H9 (cell line): ENCODE measurements at regions not wholly inside any gene's neighbourhood (a gene's known extent, or its start where the extent isn't known, plus 50 kb on each side); places are given as distances from the start of the nearest gene placed in this dataset.

ENCODE experiments used
- DNase-seq: peaks from one replicate; pipeline ENCODE4 v3.0.0-alpha.2; 2017
- H2AFZ ChIP-seq: one replicate; pipeline ENCODE4 v1.6.1; 2013; ENCODE audit warnings: mild to moderate bottlenecking, low read length, control low read depth, moderate library complexity
- H2AK5ac ChIP-seq: 2 replicates; pipeline ENCODE4 v1.6.1; 2013; ENCODE audit warnings: low read length, control low read depth, mixed read lengths; ENCODE audit not compliant: insufficient read length
- H2BK120ac ChIP-seq: one replicate; pipeline ENCODE4 v1.6.1; 2013; ENCODE audit warnings: low read depth, mild to moderate bottlenecking, low read length, control low read depth, inconsistent platforms; ENCODE audit not compliant: poor library complexity, severe bottlenecking
- H2BK12ac ChIP-seq: 2 replicates; pipeline ENCODE4 v1.6.1; 2013; ENCODE audit warnings: low read length, control low read depth, mixed read lengths, low read depth; ENCODE audit not compliant: insufficient read length
- H2BK15ac ChIP-seq: 2 replicates; pipeline ENCODE4 v1.6.1; 2013; ENCODE audit warnings: low read depth, low read length, control low read depth
- H2BK20ac ChIP-seq: one replicate; pipeline ENCODE4 v1.6.1; 2013; ENCODE audit warnings: low read depth, mild to moderate bottlenecking, low read length, control low read depth, inconsistent platforms; ENCODE audit not compliant: poor library complexity, severe bottlenecking
- H2BK5ac ChIP-seq: 2 replicates; pipeline ENCODE4 v1.6.1; 2013; ENCODE audit warnings: low read length, control low read depth, mixed read lengths; ENCODE audit not compliant: insufficient read length
- H3K14ac ChIP-seq: 2 replicates; pipeline ENCODE4 v1.6.1; 2013; ENCODE audit warnings: low read length, control low read depth; ENCODE audit not compliant: insufficient read depth
- H3K18ac ChIP-seq: 2 replicates; pipeline ENCODE4 v1.6.1; 2013; ENCODE audit warnings: low read depth, mild to moderate bottlenecking, mixed read lengths, low read length, control low read depth; ENCODE audit not compliant: insufficient read length
- H3K23ac ChIP-seq: 2 replicates; pipeline ENCODE4 v1.6.1; 2013; ENCODE audit warnings: low read length, control low read depth, mixed read lengths, low read depth; ENCODE audit not compliant: insufficient read length
- H3K23me2 ChIP-seq: 2 replicates; pipeline ENCODE4 v1.6.1; 2013; ENCODE audit warnings: low read depth, mild to moderate bottlenecking, mixed read lengths, low read length, control low read depth; ENCODE audit not compliant: insufficient read length, poor library complexity, severe bottlenecking
- H3K27ac ChIP-seq: 2 replicates; pipeline ENCODE4 v1.5.1; 2013; ENCODE audit warnings: low read length, control low read depth, mixed read lengths, low read depth; ENCODE audit not compliant: insufficient read length
- H3K27me3 ChIP-seq: 2 replicates; pipeline ENCODE4 v1.6.1; 2013; ENCODE audit warnings: low read length, control low read depth, inconsistent platforms; ENCODE audit not compliant: insufficient read depth
- H3K4ac ChIP-seq: 2 replicates; pipeline ENCODE4 v1.6.1; 2013; ENCODE audit warnings: low read depth, mild to moderate bottlenecking, control low read depth, inconsistent platforms, low read length, moderate library complexity
- H3K4me1 ChIP-seq: 2 replicates; pipeline ENCODE4 v1.6.1; 2013; ENCODE audit warnings: low read length, control low read depth, inconsistent platforms; ENCODE audit not compliant: insufficient read depth
- H3K4me2 ChIP-seq: 2 replicates; pipeline ENCODE4 v1.6.1; 2013; ENCODE audit warnings: low read length, control low read depth, mixed read lengths; ENCODE audit not compliant: insufficient read length, insufficient read depth
- H3K56ac ChIP-seq: 2 replicates; pipeline ENCODE4 v1.6.1; 2013; ENCODE audit warnings: low read depth, mild to moderate bottlenecking, mixed read lengths, low read length, control low read depth; ENCODE audit not compliant: insufficient read length
- H3K79me1 ChIP-seq: 2 replicates; pipeline ENCODE4 v1.6.1; 2013; ENCODE audit warnings: low read depth, mild to moderate bottlenecking, moderate library complexity, low read length, control low read depth, inconsistent platforms; ENCODE audit not compliant: insufficient read depth, poor library complexity, severe bottlenecking
- H3K79me2 ChIP-seq: 2 replicates; pipeline ENCODE4 v1.6.1; 2013; ENCODE audit warnings: low read length, control low read depth, inconsistent platforms; ENCODE audit not compliant: insufficient read depth
- H3K9ac ChIP-seq: 2 replicates; pipeline ENCODE4 v1.6.1; 2013; ENCODE audit warnings: low read length, control low read depth, mixed read lengths; ENCODE audit not compliant: insufficient read length; ENCODE audit errors: extremely low read depth
- H3K9me3 ChIP-seq: one replicate; pipeline ENCODE4 v1.6.1; 2013; ENCODE audit warnings: low read depth, low read length, inconsistent platforms; ENCODE audit not compliant: control insufficient read depth
- H3T11ph ChIP-seq: one replicate; pipeline ENCODE4 v1.6.1; 2013; ENCODE audit warnings: mild to moderate bottlenecking, low read length, control low read depth, inconsistent platforms
- H4K20me1 ChIP-seq: one replicate; pipeline ENCODE4 v1.6.1; 2013; ENCODE audit not compliant: control insufficient read depth, insufficient read length, insufficient read depth
- H4K5ac ChIP-seq: 2 replicates; pipeline ENCODE4 v1.6.1; 2013; ENCODE audit warnings: low read depth, mild to moderate bottlenecking, mixed read lengths, low read length, control low read depth; ENCODE audit not compliant: insufficient read length
- H4K8ac ChIP-seq: replicated peaks from 2 replicates; pipeline ENCODE4 v1.6.1; 2013; ENCODE audit warnings: low read length, control low read depth, mixed read lengths, low read depth; ENCODE audit not compliant: insufficient read length
- H4K91ac ChIP-seq: 2 replicates; pipeline ENCODE4 v1.6.1; 2013; ENCODE audit warnings: low read depth, mild to moderate bottlenecking, moderate library complexity, mixed read lengths, low read length, control low read depth; ENCODE audit not compliant: insufficient read length
- H3K27ac Mint-ChIP-seq, 3 experiments: 2 replicates in 2 of 3; 3 replicates in 1 of 3; pipeline ENCODE4 v1.8.0; 2020 to 2021; ENCODE audit warnings: mixed read lengths in 3 of 3, mild to moderate bottlenecking in 1 of 3, moderate library complexity in 1 of 3
- H3K27me3 Mint-ChIP-seq: 2 replicates; pipeline ENCODE4 v1.8.0; 2021; ENCODE audit warnings: low read depth, mild to moderate bottlenecking, moderate library complexity, mixed read lengths
- H3K36me3 Mint-ChIP-seq, 3 experiments: 2 replicates in 2 of 3; 3 replicates in 1 of 3; pipeline ENCODE4 v1.8.0; 2020 to 2021; ENCODE audit warnings: low read depth in 3 of 3, mixed read lengths in 3 of 3; ENCODE audit not compliant: insufficient read depth in 1 of 3
- H3K4me1 Mint-ChIP-seq, 2 experiments: 2 replicates each; pipeline ENCODE4 v1.8.0; 2020; ENCODE audit warnings: mixed read lengths in 2 of 2
- H3K4me3 Mint-ChIP-seq, 2 experiments: 2 replicates in 1 of 2; 3 replicates in 1 of 2; pipeline ENCODE4 v1.8.0; 2020 to 2021; ENCODE audit warnings: mild to moderate bottlenecking in 2 of 2, mixed read lengths in 2 of 2, moderate library complexity in 1 of 2
- H3K9me3 Mint-ChIP-seq, 2 experiments: 2 replicates in 1 of 2; 3 replicates in 1 of 2; pipeline ENCODE4 v1.8.0; 2020; ENCODE audit warnings: mild to moderate bottlenecking in 2 of 2, mixed read lengths in 2 of 2, moderate library complexity in 1 of 2
- WGBS: extraction: QIAGEN DNeasy Blood & Tissue Kit; methylation state at CpG from one replicate; pipeline ENCODE4 v1.1.7; 2013; ENCODE audit warnings: missing lambda C conversion rate, low lambda C conversion rate, mixed read lengths; ENCODE audit not compliant: insufficient read length; ENCODE audit errors: extremely low coverage; 5-methylcytosine and 5-hydroxymethylcytosine counted together
- TF ChIP-seq, protein P1 (sequence below): fragments of 200-600 bp; sonication (generic); conservative IDR thresholded peaks from 3 replicates; pipeline ENCODE4 v1.8.0; 2021; ENCODE audit warnings: antibody characterized with exemption, mild to moderate bottlenecking

DNA sequence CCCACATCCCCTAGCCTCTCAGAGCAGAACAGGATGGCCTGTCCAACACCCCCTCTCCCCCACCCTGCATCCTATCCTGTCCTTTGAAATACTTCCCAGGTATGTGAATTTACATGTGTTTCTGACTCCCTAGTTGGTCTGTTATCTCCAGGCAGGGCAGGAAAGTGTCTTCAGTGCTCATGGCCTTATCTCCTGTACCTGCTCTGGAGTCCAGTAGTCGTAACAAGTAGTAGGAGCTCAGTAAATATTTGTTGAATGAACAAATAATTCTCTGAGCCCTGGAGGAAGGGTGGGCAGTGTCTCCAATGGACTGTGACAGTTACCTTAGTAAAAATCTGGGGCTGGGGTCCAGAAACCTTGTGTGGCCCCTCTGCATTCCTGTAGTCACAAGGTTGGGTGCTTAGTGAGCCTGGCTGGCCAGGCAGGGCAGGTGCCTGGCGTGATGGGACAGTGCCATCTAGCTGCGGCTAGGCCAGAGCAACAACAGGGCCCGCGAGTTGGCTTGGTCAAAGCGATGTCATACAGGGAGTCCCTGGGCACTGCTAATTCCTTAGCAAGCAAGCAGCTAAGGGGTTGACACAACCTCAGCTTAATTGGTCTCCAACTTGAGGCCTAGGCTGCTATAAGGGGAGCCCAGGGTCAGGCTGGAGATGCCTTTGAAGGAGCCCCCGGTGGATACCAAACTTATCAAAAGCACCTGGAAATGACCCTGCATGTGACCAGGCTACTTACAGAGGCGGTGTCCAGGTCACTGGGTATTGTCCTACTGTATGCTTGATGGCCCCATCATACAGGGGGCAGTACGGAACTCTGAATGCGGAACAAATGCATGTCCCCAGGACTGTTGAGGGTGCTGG, 89.0 kb upstream of the PPM1J start:
- Histone ChIP-seq H3K27me3 (no peaks in the 10 kb centered on the region), H3K9ac (no peak overlapping the region), H2BK12ac (no peak overlapping the region), H2BK20ac (no peak overlapping the region), H2BK15ac (no peak overlapping the region), H3K79me2 (no peaks in the 10 kb centered on the region), H4K20me1 (no peaks in the 10 kb centered on the region), H3K4ac (no peak overlapping the region), H3K27ac (no peak overlapping the region), H3K4me2 (no peak overlapping the region), H4K8ac (no peak overlapping the region), H3K4me1 (peaks cover 3% of the 10 kb centered on the region; the same call in 1 of the 2 replicates), H3K23me2 (no peaks in the 10 kb centered on the region), H2BK120ac (no peak overlapping the region), H3K9me3 (no peaks in the 10 kb centered on the region), H4K91ac (no peak overlapping the region), H3K56ac (no peak overlapping the region), H2BK5ac (no peak overlapping the region), H2AFZ (no peak overlapping the region), H3T11ph (no peak overlapping the region), H3K23ac (no peak overlapping the region), H3K14ac (no peak overlapping the region), H3K18ac (no peak overlapping the region), H2AK5ac (no peak overlapping the region), H4K5ac (no peak overlapping the region), H3K79me1 (no peaks in the 10 kb centered on the region)
- no peak overlapping the region for H3K4me3 Mint-ChIP-seq
- no peaks in the 10 kb centered on the region for H3K9me3 Mint-ChIP-seq
- H3K27ac Mint-ChIP-seq: peak overlapping the region in 1 of 3 experiments; percentile 91; a peak in 2 of 7 replicates
- H3K36me3 Mint-ChIP-seq: peaks cover 0 to 2% (median 0%) of the 10 kb centered on the region in 3 experiments; a peak in 1 of 7 replicates
- peaks cover 3% of the 10 kb centered on the region; the same call in 1 of the 2 replicates for H3K27me3 Mint-ChIP-seq
- no CpG with 5 or more reads among the region's 10 CpGs for WGBS
- peaks cover 31 to 39% of the 10 kb centered on the region in 2 experiments for H3K4me1 Mint-ChIP-seq
- DNase-seq: peak; percentile 87
- TF ChIP-seq, protein P1, sequence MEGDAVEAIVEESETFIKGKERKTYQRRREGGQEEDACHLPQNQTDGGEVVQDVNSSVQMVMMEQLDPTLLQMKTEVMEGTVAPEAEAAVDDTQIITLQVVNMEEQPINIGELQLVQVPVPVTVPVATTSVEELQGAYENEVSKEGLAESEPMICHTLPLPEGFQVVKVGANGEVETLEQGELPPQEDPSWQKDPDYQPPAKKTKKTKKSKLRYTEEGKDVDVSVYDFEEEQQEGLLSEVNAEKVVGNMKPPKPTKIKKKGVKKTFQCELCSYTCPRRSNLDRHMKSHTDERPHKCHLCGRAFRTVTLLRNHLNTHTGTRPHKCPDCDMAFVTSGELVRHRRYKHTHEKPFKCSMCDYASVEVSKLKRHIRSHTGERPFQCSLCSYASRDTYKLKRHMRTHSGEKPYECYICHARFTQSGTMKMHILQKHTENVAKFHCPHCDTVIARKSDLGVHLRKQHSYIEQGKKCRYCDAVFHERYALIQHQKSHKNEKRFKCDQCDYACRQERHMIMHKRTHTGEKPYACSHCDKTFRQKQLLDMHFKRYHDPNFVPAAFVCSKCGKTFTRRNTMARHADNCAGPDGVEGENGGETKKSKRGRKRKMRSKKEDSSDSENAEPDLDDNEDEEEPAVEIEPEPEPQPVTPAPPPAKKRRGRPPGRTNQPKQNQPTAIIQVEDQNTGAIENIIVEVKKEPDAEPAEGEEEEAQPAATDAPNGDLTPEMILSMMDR: peak; percentile 94
